HG03108 (cell line): ENCODE measurements at regions not wholly inside any gene's neighbourhood (a gene's known extent, or its start where the extent isn't known, plus 50 kb on each side); places are given as distances from the start of the nearest gene placed in this dataset.
"Not testable (repeated sequence)": the region's sequence is repeated elsewhere in the genome, so short reads cannot be mapped to it uniquely, and the experiment has no call there.

Source experiments
- ATAC-seq: cut with Tn5 transposase; IDR thresholded peaks from one replicate; pipeline ENCODE4 v1.9.1; 2021; ENCODE audit warnings: moderate library complexity; ENCODE audit not compliant: unreplicated experiment

DNA sequence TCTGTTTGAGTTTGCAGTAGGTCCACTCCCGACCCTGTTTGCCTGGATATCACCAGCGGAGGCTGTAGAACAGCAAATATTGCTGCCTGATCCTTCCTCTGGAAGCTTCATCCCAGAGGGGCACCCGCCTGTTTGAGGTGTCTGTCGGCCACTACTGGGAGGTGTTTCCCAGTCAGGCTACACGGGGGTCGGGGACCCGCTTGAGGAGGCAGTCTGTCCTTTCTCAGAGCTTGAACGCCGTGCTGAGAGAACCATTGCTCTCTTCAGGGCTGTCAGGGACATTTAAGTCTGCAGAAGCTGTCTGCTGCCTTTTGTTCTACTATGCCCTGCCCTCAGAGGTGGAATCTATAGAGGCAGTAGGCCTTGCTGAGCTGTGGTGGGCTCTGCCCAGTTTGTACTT lies 422.3 kb downstream of the CCDC85A start:
- not testable (repeated sequence) for ATAC-seq

GRCh38 chr2:56613254-56613653 lies 429.5 kb downstream of the CCDC85A start:
- no peak for ATAC-seq

DNA sequence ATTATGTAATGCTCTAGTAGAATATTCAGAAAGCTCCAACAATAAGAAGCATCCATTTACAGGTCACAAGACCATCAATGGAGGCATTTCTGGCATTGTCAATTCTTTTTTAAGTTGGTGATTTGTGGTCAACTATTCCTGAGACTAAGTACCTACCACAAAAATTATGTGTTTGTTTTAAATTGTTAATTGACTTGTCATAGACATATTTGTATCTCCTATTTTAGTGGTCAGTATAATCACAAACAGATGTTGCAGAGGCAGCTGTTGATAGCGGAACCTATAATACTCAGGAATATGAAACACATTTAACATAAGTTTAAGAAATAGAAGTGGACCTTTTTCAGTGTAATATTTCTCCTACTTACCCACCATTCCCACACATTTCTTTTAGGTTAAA lies 430.1 kb downstream of the CCDC85A start:
- no peak for ATAC-seq

- no peak for ATAC-seq
Observed at GRCh38 chr2:56615760-56616159, 432.0 kb downstream of the CCDC85A start.

DNA sequence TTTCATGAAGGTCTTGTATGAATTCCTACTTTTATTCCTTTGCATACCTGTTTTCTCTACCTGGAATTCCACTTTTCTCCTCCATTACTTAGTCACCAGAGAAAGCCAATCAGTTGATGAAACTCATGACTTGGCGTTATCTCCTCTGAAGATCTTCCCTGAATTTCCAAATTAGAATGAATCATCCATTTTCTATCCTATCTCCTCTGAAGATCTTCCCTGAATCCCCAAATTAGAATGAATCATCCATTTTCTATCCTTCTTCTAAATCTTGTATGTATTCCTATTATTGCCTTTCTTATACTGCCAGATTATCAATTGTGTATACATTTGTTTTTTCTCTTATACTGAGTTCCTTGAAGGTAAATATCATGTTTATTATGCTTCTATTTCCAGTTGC lies 440.4 kb downstream of the CCDC85A start:
- no peak for ATAC-seq

DNA sequence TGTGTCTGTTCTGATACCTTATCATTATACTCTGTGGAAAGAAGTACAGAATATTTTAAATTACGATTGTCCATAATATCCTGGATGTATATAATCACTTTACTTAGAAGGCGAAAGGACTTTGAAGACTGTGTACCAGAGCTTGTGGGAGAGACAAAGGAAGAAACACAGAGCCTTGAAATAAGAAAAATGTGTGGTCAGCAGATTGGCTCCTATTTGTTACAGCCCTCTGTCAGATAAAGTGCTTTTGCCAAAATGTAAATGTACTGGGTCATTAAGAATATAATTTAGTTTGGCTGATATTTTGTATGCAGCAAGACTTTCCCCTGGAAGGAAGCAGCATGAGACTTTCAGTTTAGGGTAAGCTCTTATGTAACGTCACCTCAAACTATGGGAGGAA lies 443.1 kb downstream of the CCDC85A start:
- ATAC-seq = no peak

DNA sequence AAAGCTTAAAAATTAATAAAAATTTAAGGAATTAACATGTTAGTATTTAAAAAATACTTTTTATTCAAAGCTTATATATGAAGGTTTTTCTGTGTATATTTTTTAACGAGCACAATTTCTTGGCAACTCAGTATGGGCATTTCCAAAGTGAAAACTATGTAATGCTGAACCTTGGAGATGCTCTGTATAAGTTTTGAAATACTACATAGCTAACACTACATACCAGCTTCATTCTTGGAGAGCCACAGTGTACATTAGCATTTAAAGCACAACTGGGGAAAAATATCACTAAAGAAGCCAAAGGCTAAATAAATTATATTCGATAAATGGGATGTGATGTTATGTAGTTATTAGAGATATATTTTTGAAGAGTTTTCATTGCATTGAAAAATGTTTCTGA lies 446.5 kb downstream of the CCDC85A start:
- no peak for ATAC-seq

DNA sequence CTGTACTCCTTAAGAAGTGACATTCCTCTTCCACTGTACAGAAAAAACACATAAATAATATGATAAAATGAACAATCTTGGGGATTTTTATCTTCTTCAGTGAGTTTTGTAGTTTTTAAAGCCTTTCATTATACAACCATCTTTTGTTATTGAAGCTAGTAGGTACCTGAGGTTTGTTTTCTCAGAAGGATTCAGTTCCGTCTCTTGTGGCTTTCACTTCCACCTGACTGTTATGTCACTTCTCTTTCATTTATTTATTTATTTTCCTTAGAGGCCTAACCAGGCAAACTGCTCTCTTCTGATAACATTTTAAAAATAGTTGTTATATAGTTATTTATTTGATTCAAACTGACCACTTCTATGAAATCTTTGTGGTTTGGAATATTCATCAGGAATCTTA lies 464.2 kb downstream of the CCDC85A start:
- ATAC-seq = no peak

DNA sequence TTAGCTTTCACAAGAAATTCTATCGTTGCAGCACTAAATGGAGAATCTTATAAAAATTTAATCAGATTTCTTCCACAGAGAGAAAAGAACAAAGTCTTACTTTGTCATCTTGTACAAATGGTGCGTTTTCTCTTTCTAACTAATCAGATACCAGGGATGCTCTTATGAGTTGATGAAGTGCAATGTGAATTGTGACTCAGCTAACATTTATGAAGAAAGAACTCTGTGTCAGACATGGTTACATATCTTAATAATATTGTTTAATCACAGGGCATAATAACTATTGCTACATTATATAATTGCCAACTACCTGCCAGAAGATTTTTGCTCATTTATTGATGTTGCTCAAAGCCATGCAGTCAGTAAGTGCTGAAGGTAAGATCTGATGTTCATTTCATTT lies 465.0 kb downstream of the CCDC85A start:
- ATAC-seq = no peak

GRCh38 chr2:56654936-56655335 lies 471.1 kb downstream of the CCDC85A start:
- no peak for ATAC-seq

- no peak for ATAC-seq
Observed at GRCh38 chr2:56656826-56657225, 473.0 kb downstream of the CCDC85A start.

DNA sequence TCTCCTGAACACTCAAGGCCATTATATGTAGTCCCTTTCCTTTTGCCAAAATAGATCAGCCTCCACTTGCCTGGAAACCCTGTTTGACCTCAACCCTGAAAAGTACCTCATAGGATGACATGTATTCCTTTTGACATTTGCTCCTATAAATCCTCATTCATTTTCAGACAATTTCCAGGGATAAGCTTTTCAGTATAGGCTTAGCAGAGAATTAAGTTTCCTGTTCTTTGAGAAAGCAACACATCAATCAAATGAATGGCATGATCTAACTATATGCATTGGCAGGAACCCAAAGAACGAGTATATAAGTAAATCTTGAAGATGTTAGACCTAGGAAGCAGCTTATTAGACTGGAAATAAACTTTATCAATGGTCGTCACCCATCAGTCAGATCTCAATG lies 483.0 kb downstream of the CCDC85A start:
- no peak for ATAC-seq

DNA sequence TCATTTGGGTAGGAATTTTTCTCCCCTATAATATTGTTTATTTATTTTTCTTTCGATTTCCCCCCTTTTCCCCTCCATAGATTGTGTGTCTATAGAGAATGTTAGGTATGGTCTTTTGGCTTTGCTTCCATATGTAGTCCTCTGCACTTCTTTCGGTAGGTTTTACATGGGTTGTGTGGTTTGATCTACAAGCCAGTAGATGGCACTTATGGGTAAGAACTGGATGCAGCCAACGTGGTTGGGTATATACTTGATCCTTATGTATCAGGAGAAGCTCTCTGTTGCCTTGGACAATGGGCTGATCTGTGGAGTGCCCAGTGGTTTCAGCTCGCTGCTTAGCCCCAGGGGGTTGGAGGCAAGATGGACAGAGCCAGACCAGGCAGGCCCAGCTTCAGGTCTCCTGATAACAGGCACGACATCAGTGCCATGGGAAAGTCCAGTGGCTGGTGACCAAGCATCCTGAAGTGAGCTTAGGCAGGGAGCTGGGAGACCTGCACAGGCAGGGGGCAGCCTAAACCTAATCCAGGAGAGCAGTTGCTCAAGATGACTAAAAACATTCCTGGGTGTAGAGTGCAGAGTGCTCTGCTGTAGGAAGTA lies 488.3 kb downstream of the CCDC85A start:
- ATAC-seq = no peak

GRCh38 chr2:56674084-56674483 lies 490.3 kb downstream of the CCDC85A start:
- ATAC-seq = no peak

DNA sequence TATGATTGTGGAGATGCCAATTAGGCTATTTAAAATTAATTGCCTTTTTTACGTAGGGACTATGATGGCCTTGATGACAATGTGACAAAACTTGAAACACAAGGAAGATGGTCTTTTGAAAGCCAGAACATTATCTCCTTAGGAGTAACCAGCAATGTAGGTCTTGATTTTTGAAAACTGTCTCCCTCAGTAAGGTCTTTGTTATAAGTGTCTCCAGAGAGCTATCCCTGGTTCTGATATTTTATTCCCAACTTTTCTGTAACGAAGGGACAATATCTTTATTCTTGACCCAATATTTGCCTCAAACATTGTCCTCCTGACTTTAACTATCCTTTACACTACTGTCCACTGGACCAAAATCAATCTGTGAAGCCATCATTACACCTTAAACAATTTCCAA lies 493.2 kb downstream of the CCDC85A start:
- ATAC-seq = no peak

DNA sequence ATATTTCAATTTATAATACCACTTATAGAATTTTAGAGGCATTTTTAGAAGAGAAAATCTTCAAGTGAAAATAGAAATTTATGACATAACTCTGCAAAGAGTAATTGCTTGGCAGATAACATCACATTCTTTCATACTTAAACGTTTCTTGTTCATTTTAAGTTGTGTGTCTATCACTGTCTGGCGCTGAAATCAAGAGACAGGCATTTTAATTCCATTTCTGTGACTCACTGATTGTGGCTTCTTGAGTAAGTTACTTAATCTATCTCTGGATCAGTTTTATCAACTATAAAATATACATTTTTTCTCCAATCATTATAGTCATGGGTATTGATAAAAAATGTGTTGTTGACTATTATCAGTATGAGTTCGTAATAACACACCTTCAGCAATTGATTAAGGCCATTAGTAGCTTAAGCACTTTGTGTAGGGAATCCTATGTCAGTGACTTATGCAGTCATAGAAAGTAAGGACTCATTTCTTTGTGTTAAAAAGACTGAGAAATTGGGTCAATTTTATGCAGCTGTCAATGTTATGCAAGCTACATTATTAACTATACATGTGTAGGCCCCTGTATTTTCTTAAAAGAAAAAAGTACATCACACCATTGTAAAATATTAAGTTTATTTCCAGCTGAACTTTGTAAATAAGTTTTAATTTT lies 497.3 kb downstream of the CCDC85A start:
- ATAC-seq = no peak

- no peak for ATAC-seq
Observed at GRCh38 chr2:56681659-56682396, 498.0 kb downstream of the CCDC85A start.

DNA sequence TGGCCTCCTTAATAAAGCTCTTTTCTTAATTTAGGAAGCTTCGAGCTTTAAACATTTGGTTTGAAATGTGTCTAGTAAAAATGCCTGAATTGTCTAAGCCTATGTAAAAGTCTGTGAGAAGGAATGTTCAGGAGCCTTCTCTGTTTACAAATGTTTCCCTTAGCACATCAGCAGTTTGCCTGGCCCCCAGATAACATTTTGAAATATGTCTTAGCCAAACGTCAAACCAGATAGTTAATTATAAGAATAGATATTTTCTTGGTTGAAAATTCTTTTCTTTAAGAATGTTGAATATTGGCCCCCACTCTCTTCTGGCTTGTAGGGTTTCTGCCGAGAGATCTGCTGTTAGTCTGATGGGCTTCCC lies 498.6 kb downstream of the CCDC85A start:
- ATAC-seq = no peak

DNA sequence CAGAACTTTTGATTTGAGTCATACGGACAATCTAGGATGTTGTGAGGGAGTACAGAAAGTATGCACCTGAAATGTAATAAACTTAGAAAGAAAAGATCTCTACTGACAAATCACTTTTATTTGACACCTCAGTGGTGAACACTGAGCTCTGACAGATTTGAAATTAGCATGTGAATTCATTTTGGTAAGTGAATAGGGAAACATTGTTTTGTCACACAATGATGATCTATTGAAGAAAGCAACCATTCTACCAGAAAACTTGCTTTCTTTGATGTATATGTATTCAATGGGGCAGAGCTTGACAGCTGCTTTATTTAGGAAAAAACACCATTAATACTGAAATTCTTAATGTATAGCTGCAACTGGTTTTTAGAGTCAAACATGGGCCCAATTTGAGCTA lies 500.5 kb downstream of the CCDC85A start:
- no peak for ATAC-seq

DNA sequence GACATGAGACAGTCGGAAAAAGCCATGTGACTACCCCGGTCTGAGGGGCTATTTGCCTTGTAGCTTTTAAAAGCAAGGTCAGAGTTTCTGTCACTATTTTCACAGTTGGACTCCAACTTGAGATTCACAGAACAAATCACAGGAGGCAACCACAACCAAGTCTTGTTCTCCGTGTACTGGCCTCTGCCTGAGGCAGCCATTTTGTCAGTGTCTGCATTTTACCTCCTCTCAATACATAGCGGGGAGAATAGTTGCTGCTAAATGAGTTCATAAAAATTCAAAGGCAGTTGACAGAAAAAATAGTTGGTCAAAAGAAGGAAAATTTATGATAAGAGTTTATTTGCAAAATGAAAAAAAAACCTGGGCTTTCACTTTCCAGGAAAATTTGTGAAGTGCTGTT lies 501.4 kb downstream of the CCDC85A start:
- no peak for ATAC-seq

DNA sequence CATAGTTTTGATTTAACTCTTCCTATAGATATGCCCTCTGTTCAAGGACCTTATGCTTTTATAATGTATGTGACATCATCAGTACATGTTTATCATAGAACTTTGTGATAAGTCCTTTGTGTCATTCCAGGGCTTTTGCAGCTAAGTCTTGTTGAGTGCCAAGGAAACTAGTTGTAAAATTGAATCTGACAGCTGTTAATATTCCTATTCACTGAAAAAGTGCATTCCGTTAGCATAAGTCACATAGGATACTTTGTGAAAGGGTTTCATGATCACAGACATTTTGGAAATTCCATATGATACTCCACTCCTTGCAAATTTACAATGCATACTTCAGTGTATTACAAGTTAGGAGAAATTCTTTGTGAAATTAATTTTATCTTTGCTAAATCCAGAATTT lies 503.4 kb downstream of the CCDC85A start:
- no peak for ATAC-seq

DNA sequence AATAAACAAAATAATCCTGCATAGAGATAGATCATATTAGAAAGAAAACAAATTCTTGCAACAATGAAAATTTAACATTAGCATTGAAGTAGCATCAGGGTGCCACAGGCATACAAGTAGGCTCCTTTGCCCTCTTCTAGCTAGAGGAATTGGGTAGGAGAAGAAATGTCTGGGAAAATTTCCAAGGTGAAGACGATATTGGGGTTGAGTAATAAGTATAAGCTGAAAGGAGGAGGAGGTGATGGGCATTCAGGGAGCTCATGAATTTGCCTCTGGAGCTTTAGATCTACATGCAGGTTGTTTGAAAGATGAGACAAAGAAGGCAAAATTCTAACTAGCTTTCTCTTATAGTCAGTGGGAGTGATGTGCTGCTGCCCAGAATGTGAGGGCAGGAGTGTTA lies 504.9 kb downstream of the CCDC85A start:
- ATAC-seq = no peak
